OCI-LY1 (cell line): ENCODE measurements at regions not wholly inside any gene's neighbourhood (a gene's known extent, or its start where the extent isn't known, plus 50 kb on each side); places are given as distances from the start of the nearest gene placed in this dataset.

Source experiments
- H2AFZ ChIP-seq: fragments of 200-600 bp; sonication (generic), shearing (Covaris generic); 2 replicates; pipeline ENCODE4 v1.6.0; 2014; ENCODE audit warnings: antibody characterized with exemption, mild to moderate bottlenecking, low read length
- H3F3A ChIP-seq: fragments of 200-600 bp; sonication (generic), shearing (Covaris generic); 2 replicates; pipeline ENCODE4 v1.6.0; 2014; ENCODE audit warnings: mild to moderate bottlenecking, antibody characterized with exemption, low read length, moderate library complexity; ENCODE audit not compliant: insufficient read depth
- H3K27ac ChIP-seq: fragments of 200-600 bp; sonication (generic); 2 replicates; pipeline ENCODE4 v1.5.1; 2014; ENCODE audit warnings: low read length, mixed run types, mild to moderate bottlenecking, low read depth; ENCODE audit not compliant: poor library complexity, severe bottlenecking
- H3K27me3 ChIP-seq: fragments of 200-600 bp; sonication (generic); 2 replicates; pipeline ENCODE4 v1.6.0; 2014; ENCODE audit warnings: antibody characterized with exemption, mild to moderate bottlenecking, low read length, moderate library complexity; ENCODE audit not compliant: insufficient read depth
- H3K36me3 ChIP-seq: fragments of 200-600 bp; sonication (generic); 2 replicates; pipeline ENCODE4 v1.6.1; 2014; ENCODE audit warnings: mild to moderate bottlenecking, antibody characterized with exemption, low read length, moderate library complexity, mixed read lengths; ENCODE audit not compliant: insufficient read depth
- H3K4me1 ChIP-seq: fragments of 200-600 bp; sonication (generic); 2 replicates; pipeline ENCODE4 v1.5.1; 2014; ENCODE audit warnings: mild to moderate bottlenecking, low read length, moderate library complexity; ENCODE audit not compliant: insufficient read depth, severe bottlenecking
- H3K4me2 ChIP-seq: fragments of 200-600 bp; sonication (generic), shearing (Covaris generic); 2 replicates; pipeline ENCODE4 v1.6.1; 2014; ENCODE audit warnings: low read length
- H3K4me3 ChIP-seq: fragments of 200-600 bp; sonication (generic); 2 replicates; pipeline ENCODE4 v1.5.1; 2014; ENCODE audit warnings: low read length, low read depth, mild to moderate bottlenecking, mixed read lengths; ENCODE audit not compliant: poor library complexity, severe bottlenecking
- H3K79me2 ChIP-seq: fragments of 200-600 bp; shearing (Covaris generic); 2 replicates; pipeline ENCODE4 v1.6.1; 2016; ENCODE audit warnings: mixed run types, low read length, mixed read lengths; ENCODE audit not compliant: insufficient read depth
- H3K9ac ChIP-seq: fragments of 200-600 bp; sonication (generic), shearing (Covaris generic); 2 replicates; pipeline ENCODE4 v1.6.1; 2014; ENCODE audit warnings: mild to moderate bottlenecking, low read length, mixed read lengths
- H3K9me2 ChIP-seq: fragments of 200-600 bp; sonication (generic), shearing (Covaris generic); 2 replicates; pipeline ENCODE4 v1.6.1; 2014; ENCODE audit warnings: low read depth, mild to moderate bottlenecking, low read length, mixed read lengths
- H3K9me3 ChIP-seq: fragments of 200-600 bp; shearing (Covaris generic); 2 replicates; pipeline ENCODE4 v1.6.1; 2014; ENCODE audit warnings: low read length, mixed read lengths
- H4K20me1 ChIP-seq: fragments of 200-600 bp; sonication (generic), shearing (Covaris generic); 2 replicates; pipeline ENCODE4 v1.6.0; 2016; ENCODE audit warnings: mild to moderate bottlenecking, low read length; ENCODE audit not compliant: insufficient read depth
- CTCF ChIP-seq: fragments of 200-600 bp; sonication (generic), shearing (Covaris generic); IDR thresholded peaks from 2 replicates; pipeline ENCODE4 v1.5.1; 2017; ENCODE audit warnings: mild to moderate bottlenecking, antibody characterized with exemption, low read length, moderate library complexity, mixed read lengths
- EZH2 ChIP-seq: fragments of 200-600 bp; sonication (generic), shearing (Covaris generic); IDR thresholded peaks from 2 replicates; pipeline ENCODE4 v1.8.0; 2017; ENCODE audit warnings: borderline replicate concordance, mixed run types, mild to moderate bottlenecking, antibody characterized with exemption, low read length, moderate library complexity, mixed read lengths

GRCh38 chr21:14675774-14676530, 129.8 kb upstream of the SAMSN1 start:
- H3K79me2 ChIP-seq, result no peaks in the 10 kb centered on the region
- H3K4me3 ChIP-seq, result peak overlapping the region; percentile 44
- no peaks in the 10 kb centered on the region for H3F3A ChIP-seq
- H3K4me2 ChIP-seq, result peak overlapping the region; percentile 68
- no peaks in the 10 kb centered on the region for H3K27me3 ChIP-seq
- H4K20me1 ChIP-seq, result no peaks in the 10 kb centered on the region
- no peaks in the 10 kb centered on the region for H3K36me3 ChIP-seq
- no peaks in the 10 kb centered on the region for H3K9me3 ChIP-seq
- H3K4me1 ChIP-seq, result peaks cover 49% of the 10 kb centered on the region
- no peaks in the 10 kb centered on the region for H3K9me2 ChIP-seq
- peak overlapping the region; percentile 80 for H2AFZ ChIP-seq
- H3K9ac ChIP-seq, result peak overlapping the region; percentile 59
- H3K27ac ChIP-seq, result peak overlapping the region; percentile 95
- TF ChIP-seq CTCF (no peak), EZH2 (no peak)

- peaks cover 49% of the 10 kb centered on the region for H3K4me1 ChIP-seq
- H3K27ac ChIP-seq, result no peak overlapping the region
- H3K27me3 ChIP-seq, result no peaks in the 10 kb centered on the region
- no peaks in the 10 kb centered on the region for H3F3A ChIP-seq
- no peaks in the 10 kb centered on the region for H3K79me2 ChIP-seq
- no peaks in the 10 kb centered on the region for H3K9me2 ChIP-seq
- no peaks in the 10 kb centered on the region for H3K36me3 ChIP-seq
- no peaks in the 10 kb centered on the region for H4K20me1 ChIP-seq
- no peak overlapping the region for H3K9ac ChIP-seq
- no peak overlapping the region for H3K4me2 ChIP-seq
- no peaks in the 10 kb centered on the region for H3K9me3 ChIP-seq
- H3K4me3 ChIP-seq, result no peak overlapping the region
- peak overlapping the region; percentile 92 for H2AFZ ChIP-seq
- TF ChIP-seq CTCF (no peak), EZH2 (no peak)
These were observed 127.5 kb upstream of the SAMSN1 start for GRCh38 chr21:14673649-14674048.

GRCh38 chr21:14672466-14672865, 126.4 kb upstream of the SAMSN1 start:
- H2AFZ ChIP-seq, result 0 out of 2 replicates have a peak overlapping the region, but pooled peaks have one; percentile 48
- no peaks in the 10 kb centered on the region for H4K20me1 ChIP-seq
- no peak overlapping the region for H3K27ac ChIP-seq
- H3K9me3 ChIP-seq, result no peaks in the 10 kb centered on the region
- no peaks in the 10 kb centered on the region for H3K36me3 ChIP-seq
- H3K79me2 ChIP-seq, result no peaks in the 10 kb centered on the region
- no peak overlapping the region for H3K4me3 ChIP-seq
- no peak overlapping the region for H3K9ac ChIP-seq
- H3K9me2 ChIP-seq, result no peaks in the 10 kb centered on the region
- no peak overlapping the region for H3K4me2 ChIP-seq
- H3K27me3 ChIP-seq, result no peaks in the 10 kb centered on the region
- no peaks in the 10 kb centered on the region for H3F3A ChIP-seq
- TF ChIP-seq CTCF (no peak), EZH2 (no peak)
- peaks cover 49% of the 10 kb centered on the region for H3K4me1 ChIP-seq
